Pancreas (tissue), 10 donors: ENCODE measurements at regions not wholly inside any gene's neighbourhood (a gene's known extent, or its start where the extent isn't known, plus 50 kb on each side); places are given as distances from the start of the nearest gene placed in this dataset.

Experiments
- ATAC-seq, 4 donors: fragments of 200-7000 bp; cut with Tn5 transposase; one replicate each; pipeline versions ENCODE4 v1.8.0 to v1.9.1; 2020; ENCODE audit warnings: mild to moderate bottlenecking in 4 of 4, moderate library complexity in 4 of 4
- DNase-seq, 6 donors: peaks; one replicate each; pipeline ENCODE4 v3.0.0-alpha.2; 2020
- FAIRE-seq: peaks from 2 replicates; lab custom pipeline; 2012; peaks lifted over from hg19 to GRCh38; lab: Jason Lieb, UNC
- H3K27ac ChIP-seq, 4 donors: fragments of 200-600 bp; sonication (generic); 1 replicate in 3 of 4; 2 replicates in 1 of 4; pipeline versions ENCODE4 v1.5.0 to v1.8.0; 2020
- H3K27me3 ChIP-seq, 4 donors: fragments of 200-600 bp; one replicate each; pipeline ENCODE4 v1.8.0; 2021
- H3K36me3 ChIP-seq, 3 donors: fragments of 200-600 bp; sonication (generic) in 1 of 3; one replicate each; pipeline versions ENCODE4 v1.5.0 to v1.8.0; 2020 to 2021
- H3K4me1 ChIP-seq, 3 donors: fragments of 200-600 bp; one replicate each; pipeline ENCODE4 v1.8.0; 2021
- H3K4me3 ChIP-seq, 4 donors: fragments of 200-600 bp; sonication (generic) in 2 of 4; one replicate each; pipeline versions ENCODE4 v1.5.0 to v1.8.0; 2020 to 2021
- H3K9me3 ChIP-seq, 4 donors: fragments of 200-600 bp; one replicate each; pipeline ENCODE4 v1.8.0; 2021
- WGBS, 2 donors: extraction: QIAGEN DNeasy Blood & Tissue Kit; methylation state at CpG; one replicate each; pipeline ENCODE4 v1.1.7; 2013; 5-methylcytosine and 5-hydroxymethylcytosine counted together
- intact Hi-C, 3 donors: fragments of 100-400 bp; cut with DNase I; formaldehyde crosslinking; loops; one replicate each; pipeline versions ENCODE4 v1.11.1 to v1.14.2; 2022
- TF ChIP-seq, protein P1 (sequence below), 4 donors: fragments of 200-600 bp; sonication (generic) in 3 of 4; IDR thresholded peaks; one replicate each; pipeline versions ENCODE4 v1.5.0 to v1.8.0; 2021; ENCODE audit warnings: antibody characterized with exemption in 4 of 4
- donor health status: healthy with polysubstance abuse.
- donor health status: DM: no; HTN: no; CAD: no; lungs with moderate emphysema.
- donor health status: DM: no; HTN: no; CAD: no.
- donor health status: control.
- donor health status: control.
- donor health status: Bipolar disorder and iron deficiency.
- donor health status: DM: yes; HTN: yes; CAD: no.
- donor health status: DM: no; HTN: no; CAD: no.
- donor health status: DM: no; HTN: no; CAD: no.
- donor health status: DM: yes; HTN: yes; CAD: no.

DNA sequence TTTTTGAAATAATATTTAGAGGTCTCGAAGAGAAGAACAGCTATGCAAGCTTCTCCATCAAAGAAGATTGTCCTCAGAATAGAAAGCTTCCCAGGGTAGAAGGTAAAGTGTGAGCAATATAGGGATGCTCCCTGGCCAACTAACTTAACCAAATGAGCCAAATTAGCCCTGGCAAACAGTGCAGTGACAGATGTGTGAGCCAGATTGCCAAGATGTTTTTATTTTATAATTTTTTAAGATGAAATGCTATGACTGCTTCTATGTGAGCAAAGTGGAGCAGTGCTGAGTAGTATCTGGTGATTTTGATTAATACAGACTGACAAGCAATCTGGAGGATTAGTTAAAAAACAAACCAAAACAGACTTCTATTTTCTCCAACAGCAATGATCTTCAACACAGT, 202.1 kb downstream of the NOVA1 start:
- H3K27me3 ChIP-seq: no peaks in the 10 kb centered on the region
- H3K9me3 ChIP-seq: no peaks in the 10 kb centered on the region
- TF ChIP-seq, protein P1, sequence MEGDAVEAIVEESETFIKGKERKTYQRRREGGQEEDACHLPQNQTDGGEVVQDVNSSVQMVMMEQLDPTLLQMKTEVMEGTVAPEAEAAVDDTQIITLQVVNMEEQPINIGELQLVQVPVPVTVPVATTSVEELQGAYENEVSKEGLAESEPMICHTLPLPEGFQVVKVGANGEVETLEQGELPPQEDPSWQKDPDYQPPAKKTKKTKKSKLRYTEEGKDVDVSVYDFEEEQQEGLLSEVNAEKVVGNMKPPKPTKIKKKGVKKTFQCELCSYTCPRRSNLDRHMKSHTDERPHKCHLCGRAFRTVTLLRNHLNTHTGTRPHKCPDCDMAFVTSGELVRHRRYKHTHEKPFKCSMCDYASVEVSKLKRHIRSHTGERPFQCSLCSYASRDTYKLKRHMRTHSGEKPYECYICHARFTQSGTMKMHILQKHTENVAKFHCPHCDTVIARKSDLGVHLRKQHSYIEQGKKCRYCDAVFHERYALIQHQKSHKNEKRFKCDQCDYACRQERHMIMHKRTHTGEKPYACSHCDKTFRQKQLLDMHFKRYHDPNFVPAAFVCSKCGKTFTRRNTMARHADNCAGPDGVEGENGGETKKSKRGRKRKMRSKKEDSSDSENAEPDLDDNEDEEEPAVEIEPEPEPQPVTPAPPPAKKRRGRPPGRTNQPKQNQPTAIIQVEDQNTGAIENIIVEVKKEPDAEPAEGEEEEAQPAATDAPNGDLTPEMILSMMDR (IDR thresholded peaks at IDR 0.05): no peak
- no peak for FAIRE-seq
- DNase-seq: no peak
- no peaks in the 10 kb centered on the region for H3K4me1 ChIP-seq
- ATAC-seq: no peak
- no peak overlapping the region for H3K27ac ChIP-seq
- intact Hi-C loops: loop anchor here in 1 of 3 donors (10.0 kb wide), 1 partner anchor 589 kb away; no protein-coding TSS in a partner anchor
- no peaks in the 10 kb centered on the region for H3K36me3 ChIP-seq
- WGBS, 2 donors: 57 to 69% methylated on average over 1 of the region's 1 CpG
- H3K4me3 ChIP-seq: no peak overlapping the region

DNA sequence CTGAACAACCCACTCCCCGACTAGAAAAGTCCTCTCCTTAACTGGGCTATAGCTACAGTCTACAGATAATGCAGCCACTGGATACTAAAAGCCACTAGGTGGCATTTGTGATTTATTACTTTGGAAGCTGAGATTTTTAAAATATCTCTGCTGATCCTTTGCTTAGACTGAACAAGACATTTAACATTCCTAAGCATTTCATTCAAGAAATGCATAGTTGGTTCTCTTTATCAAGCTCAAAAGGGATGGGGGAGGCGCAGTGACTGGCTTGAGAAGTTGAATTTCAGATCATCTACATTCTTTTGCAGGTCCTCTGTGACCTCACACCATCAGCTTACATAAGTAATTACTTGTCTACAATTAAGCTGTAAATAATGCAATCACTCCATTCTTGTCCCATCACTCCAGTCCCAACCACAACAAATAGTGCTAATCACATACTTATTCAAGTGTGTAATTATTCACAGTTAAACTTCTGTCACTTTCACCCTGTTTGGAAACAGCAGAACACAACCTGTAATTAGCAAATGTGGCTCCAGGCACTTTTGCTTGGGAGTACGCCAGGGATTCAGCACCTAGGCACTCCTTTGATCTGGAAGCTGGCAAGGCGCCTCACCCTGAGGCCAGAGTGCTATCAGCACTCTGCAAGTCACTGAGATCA, 203.6 kb downstream of the NOVA1 start:
- H3K27me3 ChIP-seq: no peaks in the 10 kb centered on the region
- H3K27ac ChIP-seq: no peak overlapping the region
- H3K4me1 ChIP-seq: no peaks in the 10 kb centered on the region
- no peak overlapping the region for H3K4me3 ChIP-seq
- ATAC-seq (peak in 3 of 4 donors; percentile 52 to 66 (median 56)), DNase-seq (peak in 1 of 6 donors; percentile 22), FAIRE-seq (no peak)
- no peaks in the 10 kb centered on the region for H3K36me3 ChIP-seq
- no peaks in the 10 kb centered on the region for H3K9me3 ChIP-seq
- WGBS, 2 donors: 18 to 23% methylated on average over 4 of the region's 4 CpGs
- intact Hi-C loops: loop anchor here in 1 of 3 donors (10.0 kb wide), 1 partner anchor 591 kb away; no protein-coding TSS in a partner anchor
- TF ChIP-seq, protein P1 (IDR thresholded peaks at IDR 0.05): no peak

DNA sequence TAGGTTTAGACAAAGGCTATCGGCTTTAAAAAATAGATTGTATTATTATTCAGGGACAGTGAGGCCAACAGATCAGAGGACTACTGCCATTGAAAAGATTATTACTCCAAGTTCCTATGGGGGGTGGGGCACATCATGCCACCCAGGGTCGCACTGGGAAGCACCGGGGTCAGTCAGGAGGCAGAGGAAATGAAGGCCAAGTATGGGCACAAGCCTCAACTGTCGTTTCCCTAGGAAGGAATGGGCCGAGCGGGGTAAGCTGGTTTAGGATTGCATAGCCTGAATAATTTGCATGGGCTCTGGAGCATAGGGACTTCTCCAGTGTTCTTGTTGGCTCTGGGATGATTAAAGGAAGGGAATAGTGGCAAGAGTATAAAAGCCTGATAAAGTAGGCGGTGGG, 205.3 kb downstream of the NOVA1 start:
- Histone ChIP-seq H3K27ac (no peak overlapping the region), H3K9me3 (no peaks in the 10 kb centered on the region), H3K27me3 (no peaks in the 10 kb centered on the region), H3K36me3 (no peaks in the 10 kb centered on the region), H3K4me1 (no peaks in the 10 kb centered on the region), H3K4me3 (no peak overlapping the region)
- TF ChIP-seq, protein P1 (IDR thresholded peaks at IDR 0.05): no peak
- WGBS, 2 donors: 62 to 70% methylated on average over 7 of the region's 7 CpGs
- intact Hi-C loops: loop anchor here in 1 of 3 donors (10.0 kb wide), 1 partner anchor 592 kb away; no protein-coding TSS in a partner anchor
- ATAC-seq (no peak), FAIRE-seq (no peak), DNase-seq (no peak)

DNA sequence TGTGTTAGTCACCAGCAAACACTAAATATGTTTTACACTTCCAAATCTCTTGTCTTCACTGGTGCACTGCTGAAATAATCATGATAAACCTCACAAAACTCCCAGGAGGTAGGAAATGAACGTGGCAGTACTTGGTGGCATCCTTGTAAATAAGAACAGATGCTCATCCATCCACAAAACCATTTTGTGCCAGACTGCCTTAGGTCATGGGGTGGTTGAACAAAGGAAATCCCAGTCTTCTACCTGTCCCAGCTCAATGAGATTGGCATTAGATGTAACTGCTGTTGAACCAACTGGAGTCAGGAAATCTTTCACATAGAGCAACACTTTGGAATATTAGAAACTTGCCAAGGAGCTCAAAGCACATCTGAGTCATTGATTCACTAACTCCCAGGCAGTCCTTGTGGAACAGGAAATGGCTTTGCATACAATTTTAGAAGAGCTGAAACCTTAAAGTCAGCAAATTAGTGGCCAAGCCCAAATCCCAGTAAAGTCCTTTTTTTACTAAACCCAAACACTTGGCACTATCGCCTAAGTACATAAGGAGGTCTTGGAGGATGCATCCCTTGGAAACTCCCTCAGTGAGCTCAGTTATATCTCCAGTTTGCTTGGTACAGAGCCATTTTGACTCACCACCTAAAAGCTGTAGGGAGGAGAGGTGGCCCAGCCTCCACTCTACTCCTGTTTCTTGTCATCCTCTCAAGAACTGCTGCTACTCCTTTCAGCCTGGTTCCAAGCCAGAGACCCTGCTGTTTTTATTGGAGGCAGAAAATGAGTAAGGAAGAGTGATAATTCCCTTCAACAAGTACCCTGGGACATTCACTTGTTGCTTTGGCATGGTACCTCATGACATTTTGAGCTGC, 208.0 kb downstream of the NOVA1 start:
- peak in 3 of 4 donors; percentile 18 to 65 (median 60) for ATAC-seq
- 59 to 64% methylated on average over 2 of the region's 2 CpGs for WGBS, 2 donors
- TF ChIP-seq, protein P1 (IDR thresholded peaks at IDR 0.05): no peak
- Histone ChIP-seq H3K4me1 (no peaks in the 10 kb centered on the region), H3K9me3 (no peaks in the 10 kb centered on the region), H3K27ac (no peak overlapping the region), H3K27me3 (no peaks in the 10 kb centered on the region), H3K36me3 (no peaks in the 10 kb centered on the region), H3K4me3 (no peak overlapping the region)
- peak in 1 of 6 donors; percentile 14 for DNase-seq
- no peak for FAIRE-seq
- intact Hi-C loops: loop anchor here in 1 of 3 donors (10.0 kb wide), 1 partner anchor 595 kb away; no protein-coding TSS in a partner anchor
